ENCODE measurements at regions not wholly inside any gene's neighbourhood (a gene's known extent, or its start where the extent isn't known, plus 50 kb on each side); places are given as distances from the start of the nearest gene placed in this dataset.

- H3K4me1 ChIP-seq: no peaks in the 10 kb centered on the region
- H3K27me3 ChIP-seq (ENCODE audit: control insufficient read depth, insufficient read depth, low read length): no peaks in the 10 kb centered on the region
- H3K4me3 ChIP-seq (ENCODE audit: low read depth, low read length): no peak overlapping the region
- H3K36me3 ChIP-seq (ENCODE audit: control insufficient read depth, insufficient read depth, low read length): no peaks in the 10 kb centered on the region
- H2AFZ ChIP-seq: no peak overlapping the region
- no peak overlapping the region for H3K9ac ChIP-seq
- TF ChIP-seq, protein P1, sequence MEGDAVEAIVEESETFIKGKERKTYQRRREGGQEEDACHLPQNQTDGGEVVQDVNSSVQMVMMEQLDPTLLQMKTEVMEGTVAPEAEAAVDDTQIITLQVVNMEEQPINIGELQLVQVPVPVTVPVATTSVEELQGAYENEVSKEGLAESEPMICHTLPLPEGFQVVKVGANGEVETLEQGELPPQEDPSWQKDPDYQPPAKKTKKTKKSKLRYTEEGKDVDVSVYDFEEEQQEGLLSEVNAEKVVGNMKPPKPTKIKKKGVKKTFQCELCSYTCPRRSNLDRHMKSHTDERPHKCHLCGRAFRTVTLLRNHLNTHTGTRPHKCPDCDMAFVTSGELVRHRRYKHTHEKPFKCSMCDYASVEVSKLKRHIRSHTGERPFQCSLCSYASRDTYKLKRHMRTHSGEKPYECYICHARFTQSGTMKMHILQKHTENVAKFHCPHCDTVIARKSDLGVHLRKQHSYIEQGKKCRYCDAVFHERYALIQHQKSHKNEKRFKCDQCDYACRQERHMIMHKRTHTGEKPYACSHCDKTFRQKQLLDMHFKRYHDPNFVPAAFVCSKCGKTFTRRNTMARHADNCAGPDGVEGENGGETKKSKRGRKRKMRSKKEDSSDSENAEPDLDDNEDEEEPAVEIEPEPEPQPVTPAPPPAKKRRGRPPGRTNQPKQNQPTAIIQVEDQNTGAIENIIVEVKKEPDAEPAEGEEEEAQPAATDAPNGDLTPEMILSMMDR (IDR thresholded peaks at IDR 0.05): no peak
- no peak overlapping the region for H3K4me2 ChIP-seq (ENCODE audit: low read length)
- H3K9me3 ChIP-seq (ENCODE audit: control insufficient read depth, low read length): no peaks in the 10 kb centered on the region
- H3K79me2 ChIP-seq: no peaks in the 10 kb centered on the region
- H3K27ac ChIP-seq: no peak overlapping the region
These were observed 178.7 kb upstream of the ANKRD28 start for GRCh38 chr3:15976524-15976923.

DNA sequence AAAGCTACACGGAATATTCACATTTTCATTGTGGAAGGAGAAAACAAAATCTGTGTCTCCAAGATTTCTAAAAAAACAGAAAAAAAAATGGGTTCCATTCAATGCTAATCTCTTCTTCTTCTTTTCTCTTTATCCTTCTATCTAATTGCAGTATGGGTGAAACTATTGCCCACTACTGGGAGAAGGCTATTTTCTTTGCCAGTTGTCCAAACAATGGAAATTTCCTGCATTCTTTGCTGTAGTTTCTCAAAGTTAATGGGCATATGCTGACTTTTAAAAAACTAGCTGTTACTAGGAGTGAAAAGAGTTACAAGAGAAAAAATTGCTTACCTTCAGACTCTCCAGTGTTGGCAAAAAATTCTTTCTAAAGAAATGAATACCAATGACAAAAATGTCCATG is 179.3 kb upstream of the ANKRD28 start:
- no peaks in the 10 kb centered on the region for H3K9me3 ChIP-seq (ENCODE audit: control insufficient read depth, low read length)
- no peak overlapping the region for H3K4me3 ChIP-seq (ENCODE audit: low read depth, low read length)
- H3K27ac ChIP-seq: no peak overlapping the region
- no peaks in the 10 kb centered on the region for H3K27me3 ChIP-seq (ENCODE audit: control insufficient read depth, insufficient read depth, low read length)
- H3K9ac ChIP-seq: no peak overlapping the region
- no peak overlapping the region for H2AFZ ChIP-seq
- H3K4me2 ChIP-seq (ENCODE audit: low read length): no peak overlapping the region
- H3K36me3 ChIP-seq (ENCODE audit: control insufficient read depth, insufficient read depth, low read length): no peaks in the 10 kb centered on the region
- TF ChIP-seq, protein P1 (IDR thresholded peaks at IDR 0.05): no peak
- H3K4me1 ChIP-seq: no peaks in the 10 kb centered on the region
- H3K79me2 ChIP-seq: no peaks in the 10 kb centered on the region

DNA sequence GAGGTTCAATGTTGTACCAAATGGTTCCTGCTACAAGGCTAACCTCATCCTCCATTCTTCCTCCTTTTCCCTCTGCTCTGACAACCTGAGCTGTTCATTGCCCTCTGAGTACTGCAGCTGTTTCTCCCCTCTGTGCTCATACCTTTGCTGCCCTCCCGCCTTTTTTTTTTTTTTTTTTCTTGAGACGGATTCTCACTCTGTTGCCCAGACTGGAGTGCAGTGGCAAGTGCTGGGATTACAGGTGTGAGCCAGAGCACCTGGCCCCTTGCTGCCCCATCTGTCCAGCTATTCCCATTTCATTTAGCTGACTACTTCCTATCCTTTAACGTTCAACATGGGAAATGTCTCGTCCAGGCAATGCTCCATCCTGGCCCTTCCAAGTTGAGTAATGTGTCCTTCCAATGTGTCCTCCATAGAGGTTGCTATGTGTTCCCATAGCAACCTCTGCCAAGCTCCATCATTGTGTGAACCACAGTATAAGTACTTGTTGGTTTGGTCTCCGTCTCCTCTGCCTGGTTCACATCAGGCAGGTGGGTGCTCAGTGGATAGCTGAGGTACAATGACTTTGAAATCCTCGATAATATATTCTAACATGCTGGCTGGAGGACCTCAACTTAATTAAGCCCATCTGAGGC is 179.9 kb upstream of the ANKRD28 start:
- Histone ChIP-seq H3K27ac (no peak overlapping the region), H3K79me2 (no peaks in the 10 kb centered on the region), H3K9me3 (ENCODE audit: control insufficient read depth, low read length) (no peaks in the 10 kb centered on the region), H2AFZ (no peak overlapping the region), H3K27me3 (ENCODE audit: control insufficient read depth, insufficient read depth, low read length) (no peaks in the 10 kb centered on the region), H3K36me3 (ENCODE audit: control insufficient read depth, insufficient read depth, low read length) (no peaks in the 10 kb centered on the region), H3K4me3 (ENCODE audit: low read depth, low read length) (no peak overlapping the region), H3K4me1 (no peaks in the 10 kb centered on the region), H3K4me2 (ENCODE audit: low read length) (no peak overlapping the region), H3K9ac (no peak overlapping the region)
- TF ChIP-seq, protein P1 (IDR thresholded peaks at IDR 0.05): no peak

GRCh38 chr3:15978801-15979200 is 181.0 kb upstream of the ANKRD28 start:
- H3K4me3 ChIP-seq (ENCODE audit: low read depth, low read length): no peak overlapping the region
- H3K9me3 ChIP-seq (ENCODE audit: control insufficient read depth, low read length): no peaks in the 10 kb centered on the region
- no peaks in the 10 kb centered on the region for H3K4me1 ChIP-seq
- H3K27ac ChIP-seq: no peak overlapping the region
- H3K9ac ChIP-seq: no peak overlapping the region
- TF ChIP-seq, protein P1 (IDR thresholded peaks at IDR 0.05): no peak
- H3K36me3 ChIP-seq (ENCODE audit: control insufficient read depth, insufficient read depth, low read length): no peaks in the 10 kb centered on the region
- no peaks in the 10 kb centered on the region for H3K79me2 ChIP-seq
- H3K4me2 ChIP-seq (ENCODE audit: low read length): no peak overlapping the region
- H3K27me3 ChIP-seq (ENCODE audit: control insufficient read depth, insufficient read depth, low read length): no peaks in the 10 kb centered on the region
- no peak overlapping the region for H2AFZ ChIP-seq

DNA sequence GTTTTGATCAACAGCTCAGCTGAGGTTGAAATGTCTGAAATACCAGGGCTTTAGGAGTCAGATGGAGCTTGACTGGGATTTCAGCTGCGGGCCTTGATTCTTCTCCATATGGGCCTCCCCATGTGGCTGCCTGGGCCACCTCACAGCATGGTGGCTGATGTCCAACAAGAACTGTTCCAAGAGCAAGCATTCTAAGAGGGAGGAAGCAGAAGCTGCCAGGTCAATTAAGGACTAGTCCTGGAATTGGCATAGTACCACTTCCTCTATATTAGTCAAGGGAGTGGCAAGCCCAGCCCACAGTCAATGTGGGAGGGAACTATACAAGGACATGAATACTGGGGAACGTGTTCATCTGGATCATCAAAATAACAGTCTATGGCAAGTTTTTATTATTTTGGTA is 181.7 kb upstream of the ANKRD28 start:
- TF ChIP-seq, protein P1 (IDR thresholded peaks at IDR 0.05): no peak
- Histone ChIP-seq H3K27ac (no peak overlapping the region), H3K36me3 (ENCODE audit: control insufficient read depth, insufficient read depth, low read length) (no peaks in the 10 kb centered on the region), H3K4me2 (ENCODE audit: low read length) (no peak overlapping the region), H3K9me3 (ENCODE audit: control insufficient read depth, low read length) (no peaks in the 10 kb centered on the region), H3K4me3 (ENCODE audit: low read depth, low read length) (no peak overlapping the region), H3K79me2 (no peaks in the 10 kb centered on the region), H3K4me1 (no peaks in the 10 kb centered on the region), H2AFZ (no peak overlapping the region), H3K27me3 (ENCODE audit: control insufficient read depth, insufficient read depth, low read length) (no peaks in the 10 kb centered on the region), H3K9ac (no peak overlapping the region)

Measured in parathyroid adenoma (tissue), 2 donors.